Fibroblast of lung (primary cell): ENCODE measurements at regions not wholly inside any gene's neighbourhood (a gene's known extent, or its start where the extent isn't known, plus 50 kb on each side); places are given as distances from the start of the nearest gene placed in this dataset.

Source experiments
- DNase-seq, 2 donors: peaks; one replicate each; pipeline versions ENCODE4 v3.0.0 to v3.0.0-alpha.2; 2010; ENCODE audit warnings: low read depth in 2 of 2
- H2AFZ ChIP-seq: 2 replicates; pipeline ENCODE4 v1.5.1; 2012; ENCODE audit warnings: low read length, control low read depth, inconsistent platforms
- H3K27ac ChIP-seq: 2 replicates; pipeline ENCODE4 v1.5.1; 2011; ENCODE audit warnings: low read length, control low read depth; ENCODE audit not compliant: insufficient read depth
- H3K27me3 ChIP-seq: 2 replicates; pipeline ENCODE4 v1.5.1; 2011; ENCODE audit warnings: mild to moderate bottlenecking, low read length; ENCODE audit not compliant: control insufficient read depth, insufficient read depth
- H3K36me3 ChIP-seq: 2 replicates; pipeline ENCODE4 v1.5.1; 2011; ENCODE audit warnings: low read length; ENCODE audit not compliant: control insufficient read depth, insufficient read depth
- H3K4me1 ChIP-seq: 2 replicates; pipeline ENCODE4 v1.5.1; 2011; ENCODE audit warnings: low read length; ENCODE audit not compliant: control insufficient read depth, insufficient read depth; ENCODE audit errors: extremely low read depth
- H3K4me2 ChIP-seq: 2 replicates; pipeline ENCODE4 v1.5.1; 2011; ENCODE audit warnings: low read length, control low read depth; ENCODE audit not compliant: insufficient read depth; ENCODE audit errors: extremely low read depth
- H3K4me3 ChIP-seq, 4 experiments: fragments of 200-600 bp in 1 of 4; sonication (generic) in 1 of 4; replicated peaks in 1 of 4; 2 replicates each; pipeline ENCODE4 v1.5.1; 2011 to 2016; ENCODE audit warnings: low read length in 4 of 4, low read depth in 3 of 4, mild to moderate bottlenecking in 3 of 4, control low read depth in 2 of 4, inconsistent platforms in 1 of 4, mixed read lengths in 1 of 4; ENCODE audit not compliant: insufficient read depth in 1 of 4; ENCODE audit errors: control extremely low read depth in 1 of 4
- H3K79me2 ChIP-seq: 2 replicates; pipeline ENCODE4 v1.5.1; 2012; ENCODE audit warnings: mild to moderate bottlenecking, low read length, inconsistent platforms; ENCODE audit not compliant: control insufficient read depth, insufficient read depth
- H3K9ac ChIP-seq: 2 replicates; pipeline ENCODE4 v1.5.1; 2011; ENCODE audit warnings: mild to moderate bottlenecking, low read length, control low read depth; ENCODE audit not compliant: insufficient read depth
- H3K9me3 ChIP-seq: 2 replicates; pipeline ENCODE4 v1.5.1; 2012; ENCODE audit warnings: low read depth, low read length; ENCODE audit not compliant: control insufficient read depth, insufficient read depth
- H4K20me1 ChIP-seq: 2 replicates; pipeline ENCODE4 v1.5.1; 2011; ENCODE audit warnings: low read length; ENCODE audit not compliant: control insufficient read depth, insufficient read depth; ENCODE audit errors: extremely low read depth
- EZH2 ChIP-seq: IDR thresholded peaks from 2 replicates; pipeline ENCODE4 v1.5.1; 2012; ENCODE audit warnings: low read length, control low read depth, mild to moderate bottlenecking; ENCODE audit errors: missing control alignments
- TF ChIP-seq, protein P1 (sequence below), 2 donors: IDR thresholded peaks in 1 of 2; conservative IDR thresholded peaks in 1 of 2; 1 replicate in 1 of 2; 2 replicates in 1 of 2; pipeline ENCODE4 v1.5.1; 2011 to 2012; ENCODE audit warnings: low read length in 2 of 2, control low read depth in 1 of 2, inconsistent platforms in 1 of 2, low read depth in 1 of 2, mild to moderate bottlenecking in 1 of 2

DNA sequence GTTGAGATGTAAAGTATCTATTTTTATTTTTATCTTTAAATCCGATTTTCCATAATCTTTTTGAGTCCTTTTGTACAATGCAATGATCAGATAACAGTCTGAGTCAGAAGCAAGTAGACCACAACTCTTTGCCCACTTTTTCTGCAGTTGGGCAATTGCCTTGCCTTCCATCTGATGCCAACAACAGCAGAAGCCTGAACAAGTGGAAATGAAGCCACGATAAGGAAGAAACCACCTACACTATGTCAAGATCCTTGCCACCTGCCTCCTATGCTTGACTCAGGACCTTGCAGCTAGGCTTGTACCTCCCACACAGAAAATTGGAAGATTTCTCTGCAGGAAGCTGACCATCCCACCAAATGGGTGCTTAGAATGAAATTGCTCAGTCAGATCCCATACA lies 78.6 kb downstream of the ANXA1 start:
- Histone ChIP-seq H2AFZ (no peak overlapping the region), H3K9ac (no peak overlapping the region), H3K4me1 (no peaks in the 10 kb centered on the region), H3K27me3 (no peaks in the 10 kb centered on the region), H3K4me2 (no peak overlapping the region), H3K27ac (no peak overlapping the region), H3K79me2 (no peaks in the 10 kb centered on the region), H3K9me3 (no peaks in the 10 kb centered on the region), H3K4me3 (no peak overlapping the region), H3K36me3 (no peaks in the 10 kb centered on the region), H4K20me1 (no peaks in the 10 kb centered on the region)
- TF ChIP-seq, protein P1, sequence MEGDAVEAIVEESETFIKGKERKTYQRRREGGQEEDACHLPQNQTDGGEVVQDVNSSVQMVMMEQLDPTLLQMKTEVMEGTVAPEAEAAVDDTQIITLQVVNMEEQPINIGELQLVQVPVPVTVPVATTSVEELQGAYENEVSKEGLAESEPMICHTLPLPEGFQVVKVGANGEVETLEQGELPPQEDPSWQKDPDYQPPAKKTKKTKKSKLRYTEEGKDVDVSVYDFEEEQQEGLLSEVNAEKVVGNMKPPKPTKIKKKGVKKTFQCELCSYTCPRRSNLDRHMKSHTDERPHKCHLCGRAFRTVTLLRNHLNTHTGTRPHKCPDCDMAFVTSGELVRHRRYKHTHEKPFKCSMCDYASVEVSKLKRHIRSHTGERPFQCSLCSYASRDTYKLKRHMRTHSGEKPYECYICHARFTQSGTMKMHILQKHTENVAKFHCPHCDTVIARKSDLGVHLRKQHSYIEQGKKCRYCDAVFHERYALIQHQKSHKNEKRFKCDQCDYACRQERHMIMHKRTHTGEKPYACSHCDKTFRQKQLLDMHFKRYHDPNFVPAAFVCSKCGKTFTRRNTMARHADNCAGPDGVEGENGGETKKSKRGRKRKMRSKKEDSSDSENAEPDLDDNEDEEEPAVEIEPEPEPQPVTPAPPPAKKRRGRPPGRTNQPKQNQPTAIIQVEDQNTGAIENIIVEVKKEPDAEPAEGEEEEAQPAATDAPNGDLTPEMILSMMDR (conservative IDR thresholded peaks at IDR 0.05 in 1 of 2, IDR thresholded peaks at IDR 0.05 in 1 of 2; ENCODE audit: low read depth in 1 of 2, low read length in 2 of 2) = no peak
- no peak for TF ChIP-seq EZH2
- peak in 1 of 2 donors; percentile 59 for DNase-seq

DNA sequence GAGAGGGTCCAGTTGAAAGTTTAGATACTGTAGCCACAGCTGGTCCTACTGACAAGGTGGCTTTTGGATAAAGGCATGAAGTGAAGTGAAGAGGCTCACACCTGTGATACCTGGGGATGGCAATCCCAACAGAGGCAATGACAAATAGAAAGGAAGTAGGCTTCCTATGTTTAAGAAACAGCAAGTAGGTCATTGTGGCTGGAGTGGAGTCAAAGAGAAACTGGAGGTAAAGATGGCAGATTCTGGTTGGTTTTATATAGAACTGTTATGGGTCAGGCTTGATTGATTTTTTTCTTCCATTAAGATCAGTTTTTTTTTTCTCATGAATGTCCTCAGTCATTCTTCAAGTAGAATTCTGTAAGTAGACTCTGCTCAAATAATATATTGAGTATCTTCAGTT lies 79.5 kb downstream of the ANXA1 start:
- no peak for DNase-seq
- no peak overlapping the region for H3K27ac ChIP-seq
- H3K27me3 ChIP-seq = no peaks in the 10 kb centered on the region
- no peak for TF ChIP-seq EZH2
- H4K20me1 ChIP-seq = no peaks in the 10 kb centered on the region
- no peak overlapping the region for H2AFZ ChIP-seq
- H3K4me2 ChIP-seq = no peak overlapping the region
- no peak overlapping the region for H3K9ac ChIP-seq
- H3K79me2 ChIP-seq = no peaks in the 10 kb centered on the region
- no peaks in the 10 kb centered on the region for H3K36me3 ChIP-seq
- H3K9me3 ChIP-seq = no peaks in the 10 kb centered on the region
- no peak overlapping the region for H3K4me3 ChIP-seq
- no peaks in the 10 kb centered on the region for H3K4me1 ChIP-seq

DNA sequence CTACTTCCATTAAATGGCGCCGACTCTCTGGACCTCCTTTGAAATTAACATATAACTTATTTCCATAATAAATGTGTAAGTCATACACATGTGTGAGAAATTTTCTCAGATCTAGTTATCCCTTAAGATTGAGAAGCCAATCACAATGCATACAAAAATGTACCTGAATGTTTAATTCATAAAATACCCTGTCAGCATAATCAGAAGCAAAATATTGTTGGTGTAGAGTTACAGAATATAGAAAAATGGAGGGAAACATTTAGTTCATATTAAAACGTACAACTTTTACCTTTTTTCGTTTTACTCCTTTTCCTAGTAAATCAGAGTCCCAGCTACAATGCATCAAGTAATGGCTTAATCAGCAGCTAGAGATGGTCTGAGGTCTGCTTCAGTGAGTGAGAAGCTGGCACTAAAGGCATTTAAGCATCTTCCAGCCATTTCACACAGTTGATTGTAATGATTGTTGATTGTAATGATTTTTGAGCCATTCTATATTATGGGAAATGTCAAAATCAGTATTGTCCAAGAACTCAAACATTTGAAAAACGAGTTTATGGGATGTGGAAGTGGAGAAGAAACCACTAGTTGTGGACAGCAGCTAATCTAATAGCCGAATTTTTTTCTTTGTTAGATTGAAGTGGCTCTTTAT lies 81.8 kb downstream of the ANXA1 start:
- no peaks in the 10 kb centered on the region for H3K4me1 ChIP-seq
- no peaks in the 10 kb centered on the region for H3K27me3 ChIP-seq
- H3K9me3 ChIP-seq = no peaks in the 10 kb centered on the region
- no peak for TF ChIP-seq EZH2
- TF ChIP-seq, protein P1 (conservative IDR thresholded peaks at IDR 0.05 in 1 of 2, IDR thresholded peaks at IDR 0.05 in 1 of 2; ENCODE audit: low read depth in 1 of 2, low read length in 2 of 2) = no peak
- no peak overlapping the region for H3K9ac ChIP-seq
- DNase-seq = no peak
- no peaks in the 10 kb centered on the region for H3K79me2 ChIP-seq
- H3K27ac ChIP-seq = no peak overlapping the region
- H2AFZ ChIP-seq = no peak overlapping the region
- H3K36me3 ChIP-seq = no peaks in the 10 kb centered on the region
- no peak overlapping the region for H3K4me2 ChIP-seq
- H3K4me3 ChIP-seq = no peak overlapping the region
- H4K20me1 ChIP-seq = no peaks in the 10 kb centered on the region
